ENCODE measurements at regions not wholly inside any gene's neighbourhood (a gene's known extent, or its start where the extent isn't known, plus 50 kb on each side); places are given as distances from the start of the nearest gene placed in this dataset.
"Not testable (repeated sequence)": the region's sequence is repeated elsewhere in the genome, so short reads cannot be mapped to it uniquely, and the experiment has no call there.

GRCh38 chr2:122543815-122544214 is 788.4 kb downstream of the TSN start:
- Mint-ChIP-seq H3K27ac (no peak overlapping the region), H3K4me1 (ENCODE audit: low read depth) (no peaks in the 10 kb centered on the region), H3K4me3 (no peak overlapping the region), H3K36me3 (ENCODE audit: low read depth) (no peaks in the 10 kb centered on the region), H3K27me3 (no peaks in the 10 kb centered on the region), H3K9me3 (peaks cover 2% of the 10 kb centered on the region)
- no peak for DNase-seq

GRCh38 chr2:122545821-122546220 is 790.4 kb downstream of the TSN start:
- Mint-ChIP-seq H3K27ac (no peak overlapping the region), H3K4me3 (no peak overlapping the region), H3K4me1 (ENCODE audit: low read depth) (no peaks in the 10 kb centered on the region), H3K9me3 (peaks cover 9% of the 10 kb centered on the region), H3K27me3 (no peaks in the 10 kb centered on the region), H3K36me3 (ENCODE audit: low read depth) (no peaks in the 10 kb centered on the region)
- DNase-seq, result no peak

GRCh38 chr2:122562775-122563174 is 807.3 kb downstream of the TSN start:
- H3K4me3 Mint-ChIP-seq, result no peak overlapping the region
- H3K4me1 Mint-ChIP-seq (ENCODE audit: low read depth), result no peaks in the 10 kb centered on the region
- H3K9me3 Mint-ChIP-seq, result peaks cover 4% of the 10 kb centered on the region
- no peak for DNase-seq
- no peaks in the 10 kb centered on the region for H3K27me3 Mint-ChIP-seq
- no peak overlapping the region for H3K27ac Mint-ChIP-seq
- no peaks in the 10 kb centered on the region for H3K36me3 Mint-ChIP-seq (ENCODE audit: low read depth)

- Mint-ChIP-seq H3K27ac (no peak overlapping the region), H3K36me3 (ENCODE audit: low read depth) (no peaks in the 10 kb centered on the region), H3K4me3 (no peak overlapping the region), H3K27me3 (no peaks in the 10 kb centered on the region), H3K9me3 (peaks cover 4% of the 10 kb centered on the region), H3K4me1 (ENCODE audit: low read depth) (no peaks in the 10 kb centered on the region)
- no peak for DNase-seq
These were observed 808.3 kb downstream of the TSN start for GRCh38 chr2:122563781-122564180.

- Mint-ChIP-seq H3K9me3 (peaks cover 4% of the 10 kb centered on the region), H3K27ac (no peak overlapping the region), H3K27me3 (no peaks in the 10 kb centered on the region), H3K36me3 (ENCODE audit: low read depth) (no peaks in the 10 kb centered on the region), H3K4me3 (no peak overlapping the region), H3K4me1 (ENCODE audit: low read depth) (no peaks in the 10 kb centered on the region)
- DNase-seq, result no peak
These were observed 809.4 kb downstream of the TSN start for GRCh38 chr2:122564843-122565242.

- no peaks in the 10 kb centered on the region for H3K36me3 Mint-ChIP-seq (ENCODE audit: low read depth)
- peaks cover 2% of the 10 kb centered on the region for H3K9me3 Mint-ChIP-seq
- no peak overlapping the region for H3K27ac Mint-ChIP-seq
- H3K4me1 Mint-ChIP-seq (ENCODE audit: low read depth), result no peaks in the 10 kb centered on the region
- DNase-seq, result no peak
- H3K4me3 Mint-ChIP-seq, result no peak overlapping the region
- H3K27me3 Mint-ChIP-seq, result no peaks in the 10 kb centered on the region
These were observed 809.9 kb downstream of the TSN start for GRCh38 chr2:122565364-122565763.

GRCh38 chr2:122570641-122571040 is 815.2 kb downstream of the TSN start:
- no peak for DNase-seq
- no peaks in the 10 kb centered on the region for H3K36me3 Mint-ChIP-seq (ENCODE audit: low read depth)

GRCh38 chr2:122571471-122571870 is 816.0 kb downstream of the TSN start:
- H3K4me3 Mint-ChIP-seq; DNase-seq; H3K9me3 Mint-ChIP-seq; H3K27ac Mint-ChIP-seq; H3K4me1 Mint-ChIP-seq (ENCODE audit: low read depth); H3K27me3 Mint-ChIP-seq; H3K36me3 Mint-ChIP-seq (ENCODE audit: low read depth): not testable (repeated sequence)

More at GRCh38 chr2:122570641-122571040, 815.2 kb downstream of the TSN start:
- Mint-ChIP-seq H3K9me3 (peaks cover 2% of the 10 kb centered on the region), H3K4me1 (ENCODE audit: low read depth) (no peaks in the 10 kb centered on the region), H3K27ac (no peak overlapping the region), H3K27me3 (no peaks in the 10 kb centered on the region), H3K4me3 (no peak overlapping the region)

- DNase-seq, result no peak
- Mint-ChIP-seq H3K27me3 (no peaks in the 10 kb centered on the region), H3K36me3 (ENCODE audit: low read depth) (no peaks in the 10 kb centered on the region), H3K4me3 (no peak overlapping the region), H3K9me3 (peaks cover 3% of the 10 kb centered on the region), H3K4me1 (ENCODE audit: low read depth) (no peaks in the 10 kb centered on the region), H3K27ac (no peak overlapping the region)
These were observed 819.6 kb downstream of the TSN start for GRCh38 chr2:122575076-122575475.

GRCh38 chr2:122583159-122583917 is 827.9 kb downstream of the TSN start:
- peaks cover 8% of the 10 kb centered on the region for H3K9me3 Mint-ChIP-seq
- H3K27ac Mint-ChIP-seq, result no peak overlapping the region
- no peaks in the 10 kb centered on the region for H3K36me3 Mint-ChIP-seq (ENCODE audit: low read depth)
- H3K4me3 Mint-ChIP-seq, result no peak overlapping the region
- H3K27me3 Mint-ChIP-seq, result no peaks in the 10 kb centered on the region
- no peak for DNase-seq
- H3K4me1 Mint-ChIP-seq (ENCODE audit: low read depth), result no peaks in the 10 kb centered on the region

- H3K27me3 Mint-ChIP-seq, result no peaks in the 10 kb centered on the region
- H3K4me1 Mint-ChIP-seq (ENCODE audit: low read depth), result no peaks in the 10 kb centered on the region
- H3K36me3 Mint-ChIP-seq (ENCODE audit: low read depth), result no peaks in the 10 kb centered on the region
- H3K4me3 Mint-ChIP-seq, result no peak overlapping the region
- peaks cover 9% of the 10 kb centered on the region for H3K9me3 Mint-ChIP-seq
- H3K27ac Mint-ChIP-seq, result no peak overlapping the region
- DNase-seq, result no peak
These were observed 835.1 kb downstream of the TSN start for GRCh38 chr2:122590524-122590923.

- no peaks in the 10 kb centered on the region for H3K4me1 Mint-ChIP-seq (ENCODE audit: low read depth)
- H3K27me3 Mint-ChIP-seq, result no peaks in the 10 kb centered on the region
- no peak overlapping the region for H3K4me3 Mint-ChIP-seq
- H3K9me3 Mint-ChIP-seq, result peaks cover 8% of the 10 kb centered on the region
- no peaks in the 10 kb centered on the region for H3K36me3 Mint-ChIP-seq (ENCODE audit: low read depth)
- no peak overlapping the region for H3K27ac Mint-ChIP-seq
- no peak for DNase-seq
These were observed 839.6 kb downstream of the TSN start for GRCh38 chr2:122595065-122595464.

- H3K27me3 Mint-ChIP-seq, result no peaks in the 10 kb centered on the region
- no peaks in the 10 kb centered on the region for H3K4me1 Mint-ChIP-seq (ENCODE audit: low read depth)
- H3K4me3 Mint-ChIP-seq, result no peak overlapping the region
- DNase-seq, result no peak
- no peak overlapping the region for H3K27ac Mint-ChIP-seq
- no peaks in the 10 kb centered on the region for H3K36me3 Mint-ChIP-seq (ENCODE audit: low read depth)
- peaks cover 10% of the 10 kb centered on the region for H3K9me3 Mint-ChIP-seq
These were observed 841.1 kb downstream of the TSN start for GRCh38 chr2:122596598-122596997.

- no peaks in the 10 kb centered on the region for H3K27me3 Mint-ChIP-seq
- no peaks in the 10 kb centered on the region for H3K36me3 Mint-ChIP-seq (ENCODE audit: low read depth)
- H3K27ac Mint-ChIP-seq, result no peak overlapping the region
- no peak for DNase-seq
- no peaks in the 10 kb centered on the region for H3K4me1 Mint-ChIP-seq (ENCODE audit: low read depth)
- H3K4me3 Mint-ChIP-seq, result no peak overlapping the region
- H3K9me3 Mint-ChIP-seq, result peaks cover 4% of the 10 kb centered on the region
These were observed 843.3 kb downstream of the TSN start for GRCh38 chr2:122598784-122599183.

GRCh38 chr2:122610948-122611609 is 855.6 kb downstream of the TSN start:
- DNase-seq, result no peak
- no peak overlapping the region for H3K4me3 Mint-ChIP-seq
- no peaks in the 10 kb centered on the region for H3K36me3 Mint-ChIP-seq (ENCODE audit: low read depth)
- H3K9me3 Mint-ChIP-seq, result peaks cover 19% of the 10 kb centered on the region
- no peaks in the 10 kb centered on the region for H3K27me3 Mint-ChIP-seq
- no peaks in the 10 kb centered on the region for H3K4me1 Mint-ChIP-seq (ENCODE audit: low read depth)
- no peak overlapping the region for H3K27ac Mint-ChIP-seq
